B cell (primary cell): ENCODE measurements at regions not wholly inside any gene's neighbourhood (a gene's known extent, or its start where the extent isn't known, plus 50 kb on each side); places are given as distances from the start of the nearest gene placed in this dataset.
"Not testable (repeated sequence)": the region's sequence is repeated elsewhere in the genome, so short reads cannot be mapped to it uniquely, and the experiment has no call there.

Experiments used
- CTCF ChIP-seq: fragments of 200-600 bp; IDR thresholded peaks from one replicate; pipeline ENCODE4 v1.8.0; 2022; ENCODE audit warnings: antibody characterized with exemption, mild to moderate bottlenecking
- EZH2 ChIP-seq: IDR thresholded peaks from 2 replicates; pipeline ENCODE4 v1.6.1; 2012; ENCODE audit warnings: borderline replicate concordance, low read depth, mild to moderate bottlenecking, moderate library complexity, low read length; ENCODE audit not compliant: insufficient read depth, poor library complexity, severe bottlenecking

GRCh38 chr10:131581547-131581946 lies 270.0 kb upstream of the TCERG1L start:
- TF ChIP-seq CTCF, EZH2: not testable (repeated sequence)
